Liver (tissue), 8 donors: ENCODE measurements at regions not wholly inside any gene's neighbourhood (a gene's known extent, or its start where the extent isn't known, plus 50 kb on each side); places are given as distances from the start of the nearest gene placed in this dataset.
A peak's percentile ranks its signal among the peaks of the same experiment; 100 is the strongest.

Source experiments
- DNase-seq: peaks from one replicate; pipeline ENCODE4 v3.0.0-alpha.2; 2017; ENCODE audit warnings: low spot score
- H3K27ac ChIP-seq, 2 donors: one replicate each; pipeline ENCODE4 v1.7.0; 2013; ENCODE audit warnings: inconsistent platforms in 2 of 2, low read length in 2 of 2, control low read depth in 1 of 2, low read depth in 1 of 2, mild to moderate bottlenecking in 1 of 2
- H3K27me3 ChIP-seq, 4 donors: one replicate each; pipeline versions ENCODE4 v1.6.1 to v1.7.0; 2013; ENCODE audit warnings: low read length in 3 of 4, inconsistent platforms in 1 of 4, mild to moderate bottlenecking in 1 of 4, moderate library complexity in 1 of 4; ENCODE audit not compliant: control insufficient read depth in 4 of 4, insufficient read depth in 4 of 4
- H3K36me3 ChIP-seq, 4 donors: one replicate each; pipeline versions ENCODE4 v1.6.1 to v1.7.0; 2013; ENCODE audit warnings: low read length in 3 of 4, mild to moderate bottlenecking in 3 of 4, low read depth in 1 of 4, moderate library complexity in 1 of 4; ENCODE audit not compliant: control insufficient read depth in 4 of 4, insufficient read depth in 3 of 4
- H3K4me1 ChIP-seq, 4 donors: one replicate each; pipeline versions ENCODE4 v1.6.1 to v1.7.0; 2013; ENCODE audit warnings: low read length in 3 of 4, mild to moderate bottlenecking in 3 of 4, moderate library complexity in 1 of 4; ENCODE audit not compliant: control insufficient read depth in 4 of 4, insufficient read depth in 4 of 4
- H3K4me3 ChIP-seq, 3 donors: one replicate each; pipeline versions ENCODE4 v1.6.1 to v1.7.0; 2013; ENCODE audit warnings: low read length in 3 of 3, control low read depth in 1 of 3, low read depth in 1 of 3, mild to moderate bottlenecking in 1 of 3
- H3K9ac ChIP-seq, 2 donors: one replicate each; pipeline ENCODE4 v1.7.0; 2013; ENCODE audit warnings: low read length in 2 of 2, mild to moderate bottlenecking in 2 of 2, moderate library complexity in 2 of 2, control low read depth in 1 of 2, low read depth in 1 of 2
- H3K9me3 ChIP-seq, 4 donors: one replicate each; pipeline versions ENCODE4 v1.6.1 to v1.7.0; 2013; ENCODE audit warnings: low read length in 3 of 4; ENCODE audit not compliant: control insufficient read depth in 4 of 4
- ATF3 ChIP-seq: IDR thresholded peaks from 2 replicates; pipeline ENCODE4 v1.6.1; 2016; ENCODE audit warnings: antibody characterized with exemption
- CTCF ChIP-seq: fragments of 150-350 bp; IDR thresholded peaks from 2 replicates; pipeline ENCODE4 v1.5.1; 2017; ENCODE audit warnings: improper control_type of control experiment, low read depth, low read length; ENCODE audit not compliant: missing input control
- EGR1 ChIP-seq, 2 donors: IDR thresholded peaks; 2 replicates each; pipeline ENCODE4 v1.6.1; 2016 to 2018; ENCODE audit warnings: antibody characterized with exemption in 2 of 2, low read depth in 2 of 2
- FOXA1 ChIP-seq: IDR thresholded peaks from 2 replicates; pipeline ENCODE4 v1.6.1; 2016; ENCODE audit warnings: antibody characterized with exemption
- FOXA2 ChIP-seq: IDR thresholded peaks from 2 replicates; pipeline ENCODE4 v1.6.1; 2016; ENCODE audit warnings: antibody characterized with exemption
- GABPA ChIP-seq, 2 donors: IDR thresholded peaks in 1 of 2; conservative IDR thresholded peaks in 1 of 2; 2 replicates each; pipeline ENCODE4 v1.6.1; 2016; ENCODE audit warnings: antibody characterized with exemption in 2 of 2, mild to moderate bottlenecking in 1 of 2, moderate library complexity in 1 of 2
- HNF4A ChIP-seq, 2 donors: conservative IDR thresholded peaks; 2 replicates each; pipeline ENCODE4 v1.6.1; 2016; ENCODE audit warnings: antibody characterized with exemption in 2 of 2, mild to moderate bottlenecking in 2 of 2
- HNF4G ChIP-seq: IDR thresholded peaks from 2 replicates; pipeline ENCODE4 v1.6.1; 2016; ENCODE audit warnings: antibody characterized with exemption
- JUND ChIP-seq, 2 donors: IDR thresholded peaks; 2 replicates each; pipeline ENCODE4 v1.6.1; 2016; ENCODE audit warnings: antibody characterized with exemption in 2 of 2
- MAX ChIP-seq: IDR thresholded peaks from 2 replicates; pipeline ENCODE4 v1.6.1; 2016; ENCODE audit warnings: antibody characterized with exemption
- NR2F2 ChIP-seq: IDR thresholded peaks from 2 replicates; pipeline ENCODE4 v1.6.1; 2016; ENCODE audit warnings: antibody characterized with exemption
- RAD21 ChIP-seq, 2 donors: IDR thresholded peaks; 2 replicates each; pipeline ENCODE4 v1.6.1; 2016; ENCODE audit warnings: antibody characterized with exemption in 2 of 2, mild to moderate bottlenecking in 2 of 2
- REST ChIP-seq: IDR thresholded peaks from 2 replicates; pipeline ENCODE4 v1.6.1; 2016; ENCODE audit warnings: antibody characterized with exemption, mild to moderate bottlenecking
- RXRA ChIP-seq, 2 donors: IDR thresholded peaks; 2 replicates each; pipeline ENCODE4 v1.6.1; 2017 to 2018; ENCODE audit warnings: antibody characterized with exemption in 2 of 2, mild to moderate bottlenecking in 1 of 2
- YY1 ChIP-seq: IDR thresholded peaks from 2 replicates; pipeline ENCODE4 v1.6.1; 2016; ENCODE audit warnings: antibody characterized with exemption, mild to moderate bottlenecking
- ZBTB33 ChIP-seq: IDR thresholded peaks from 2 replicates; pipeline ENCODE4 v1.6.1; 2016; ENCODE audit warnings: antibody characterized with exemption
- WGBS: extraction: QIAGEN DNeasy Blood & Tissue Kit; methylation state at CpG from one replicate; pipeline ENCODE4 v1.1.7; 2013; 5-methylcytosine and 5-hydroxymethylcytosine counted together
- donor health status: healthy.
- donor health status: healthy.
- donor health status: healthy.
- donor health status: healthy.
- donor health status: healthy.

GRCh38 chr16:29315916-29316517, 90.5 kb downstream of the NPIPB11 start:
- Histone ChIP-seq H3K4me1 (peaks cover 0 to 8% (median 3%) of the 10 kb centered on the region in 4 donors), H3K27me3 (no peaks in the 10 kb centered on the region), H3K4me3 (no peak overlapping the region), H3K27ac (no peak overlapping the region), H3K9ac (no peak overlapping the region), H3K9me3 (no peaks in the 10 kb centered on the region), H3K36me3 (peaks cover 0 to 24% (median 4%) of the 10 kb centered on the region in 4 donors)
- no peak for DNase-seq
- no peak for TF ChIP-seq FOXA1
- peak in 1 of 2 donors; percentile 16 for TF ChIP-seq RAD21 (IDR thresholded peaks at IDR 0.05)
- 84% methylated on average over 12 of the region's 12 CpGs for WGBS

- H3K36me3 ChIP-seq = peaks cover 0 to 21% (median 4%) of the 10 kb centered on the region in 4 donors
These were observed 91.5 kb downstream of the NPIPB11 start for GRCh38 chr16:29315046-29315445.

GRCh38 chr16:29314292-29314934, 92.1 kb downstream of the NPIPB11 start:
- WGBS = 96% methylated on average over 20 of the region's 20 CpGs
- Histone ChIP-seq H3K36me3 (peaks cover 0 to 16% (median 4%) of the 10 kb centered on the region in 4 donors), H3K27ac (no peak overlapping the region), H3K4me1 (peaks cover 2 to 20% (median 13%) of the 10 kb centered on the region in 4 donors), H3K4me3 (no peak overlapping the region), H3K27me3 (no peaks in the 10 kb centered on the region), H3K9ac (no peak overlapping the region), H3K9me3 (no peaks in the 10 kb centered on the region)
- TF ChIP-seq MAX = no peak
- no peak for TF ChIP-seq REST
- TF ChIP-seq RXRA (IDR thresholded peaks at IDR 0.05) = no peak
- no peak for TF ChIP-seq HNF4G
- no peak for TF ChIP-seq NR2F2
- TF ChIP-seq EGR1 (IDR thresholded peaks at IDR 0.05; ENCODE audit: low read depth in 2 of 2) = no peak
- TF ChIP-seq GABPA (IDR thresholded peaks at IDR 0.05 in 1 of 2, conservative IDR thresholded peaks at IDR 0.05 in 1 of 2) = no peak
- TF ChIP-seq JUND (IDR thresholded peaks at IDR 0.05) = no peak
- TF ChIP-seq FOXA1 = no peak
- no peak for TF ChIP-seq HNF4A (conservative IDR thresholded peaks at IDR 0.05)
- TF ChIP-seq ATF3 = no peak
- no peak for TF ChIP-seq CTCF
- TF ChIP-seq FOXA2 = no peak
- no peak for TF ChIP-seq YY1
- no peak for DNase-seq

More at GRCh38 chr16:29315046-29315445, 91.5 kb downstream of the NPIPB11 start:
- WGBS = 90% methylated on average over 5 of the region's 5 CpGs
- TF ChIP-seq ZBTB33 = no peak
- H3K9ac ChIP-seq = no peak overlapping the region
- no peak overlapping the region for H3K27ac ChIP-seq
- H3K9me3 ChIP-seq = no peaks in the 10 kb centered on the region
- no peak overlapping the region for H3K4me3 ChIP-seq
- DNase-seq = no peak
- H3K27me3 ChIP-seq = no peaks in the 10 kb centered on the region
- peaks cover 2 to 18% (median 11%) of the 10 kb centered on the region in 4 donors for H3K4me1 ChIP-seq
